GM12872 (cell line): ENCODE measurements at regions not wholly inside any gene's neighbourhood (a gene's known extent, or its start where the extent isn't known, plus 50 kb on each side); places are given as distances from the start of the nearest gene placed in this dataset.

ENCODE experiments used
- CTCF ChIP-seq: IDR thresholded peaks from 3 replicates; pipeline ENCODE4 v1.5.1; 2011; ENCODE audit warnings: low read depth, mild to moderate bottlenecking, low read length, moderate library complexity; ENCODE audit not compliant: insufficient read depth

- TF ChIP-seq CTCF = no peak
These were observed 476.4 kb downstream of the KIF4B start for GRCh38 chr5:155489949-155490348.

- TF ChIP-seq CTCF = no peak
These were observed 478.6 kb downstream of the KIF4B start for GRCh38 chr5:155492191-155492590.

GRCh38 chr5:155504606-155505005, 491.1 kb downstream of the KIF4B start:
- TF ChIP-seq CTCF = no peak

GRCh38 chr5:155507363-155507762, 493.8 kb downstream of the KIF4B start:
- TF ChIP-seq CTCF = no peak

GRCh38 chr5:155508673-155509072, 495.1 kb downstream of the KIF4B start:
- TF ChIP-seq CTCF = no peak

- TF ChIP-seq CTCF = no peak
These were observed 498.8 kb downstream of the KIF4B start for GRCh38 chr5:155512329-155512728.

- TF ChIP-seq CTCF = no peak
These were observed 500.6 kb downstream of the KIF4B start for GRCh38 chr5:155514105-155514563.

- no peak for TF ChIP-seq CTCF
These were observed 509.0 kb downstream of the KIF4B start for GRCh38 chr5:155522540-155522939.
